HG03469 (cell line): ENCODE measurements at regions not wholly inside any gene's neighbourhood (a gene's known extent, or its start where the extent isn't known, plus 50 kb on each side); places are given as distances from the start of the nearest gene placed in this dataset.
"Not testable (repeated sequence)": the region's sequence is repeated elsewhere in the genome, so short reads cannot be mapped to it uniquely, and the experiment has no call there.

ENCODE experiments used
- ATAC-seq: cut with Tn5 transposase; IDR thresholded peaks from one replicate; pipeline ENCODE4 v1.9.1; 2021; ENCODE audit warnings: mild to moderate bottlenecking, moderate library complexity, moderate number of reproducible peaks; ENCODE audit not compliant: unreplicated experiment

GRCh38 chr12:60441577-60441976 is 845.7 kb downstream of the SLC16A7 start:
- ATAC-seq: no peak

DNA sequence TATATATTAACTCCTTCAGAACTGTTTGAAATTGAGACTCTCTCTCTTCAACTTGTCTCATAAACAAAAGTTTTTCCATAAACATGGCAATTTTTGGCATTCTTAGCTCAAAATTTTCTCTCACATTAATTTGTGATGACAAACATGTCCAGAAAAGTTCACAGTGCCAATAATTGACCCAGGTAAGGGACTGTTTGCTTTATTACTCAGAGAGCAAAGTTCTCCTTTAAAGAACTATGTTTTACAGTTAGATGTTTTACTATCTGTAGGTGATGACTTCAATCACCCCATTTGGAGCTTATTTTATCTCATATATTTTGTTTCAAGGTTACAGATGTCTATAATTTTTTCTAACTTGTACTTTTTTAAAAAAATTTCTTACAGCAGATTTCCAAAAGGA is 855.6 kb downstream of the SLC16A7 start:
- ATAC-seq: no peak

DNA sequence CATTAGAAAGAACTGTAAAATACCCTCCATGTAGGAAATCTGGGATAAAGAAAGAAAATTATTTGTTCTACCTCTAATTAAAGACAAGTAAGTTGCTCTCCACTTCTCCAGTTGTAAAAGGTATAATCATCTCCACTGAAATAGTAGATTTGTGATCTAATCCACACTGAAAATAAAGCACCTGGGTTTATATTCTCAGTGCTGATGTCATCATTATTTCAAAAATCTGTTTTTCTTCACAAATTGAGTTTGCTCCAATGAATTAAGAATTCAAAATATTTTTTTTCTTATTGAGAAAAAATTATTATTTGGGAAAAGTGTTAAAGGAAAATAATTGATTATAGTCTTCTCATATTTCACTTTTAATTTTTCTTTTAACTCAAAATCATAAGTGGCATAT is 869.2 kb downstream of the SLC16A7 start:
- no peak for ATAC-seq

DNA sequence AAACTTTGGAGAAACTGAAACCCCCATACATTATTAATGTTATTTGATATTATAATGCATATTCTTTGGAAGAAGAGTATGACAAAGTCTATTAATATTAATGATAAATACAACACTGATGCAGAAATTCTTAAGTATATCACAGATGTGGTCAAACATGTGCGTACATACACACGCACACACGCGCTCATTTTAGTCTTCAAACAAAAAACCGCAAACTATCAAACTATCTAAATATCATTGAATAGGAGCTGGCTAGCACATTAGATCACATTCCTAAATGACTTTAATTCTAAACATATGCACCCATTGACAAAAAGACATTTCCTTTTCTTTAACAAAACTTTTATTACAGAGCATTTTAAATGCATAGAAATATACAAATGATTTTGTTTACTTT is 872.7 kb downstream of the SLC16A7 start:
- ATAC-seq: no peak

GRCh38 chr12:60475825-60476224 is 880.0 kb downstream of the SLC16A7 start:
- no peak for ATAC-seq

GRCh38 chr12:60487284-60487683 is 891.5 kb downstream of the SLC16A7 start:
- no peak for ATAC-seq

DNA sequence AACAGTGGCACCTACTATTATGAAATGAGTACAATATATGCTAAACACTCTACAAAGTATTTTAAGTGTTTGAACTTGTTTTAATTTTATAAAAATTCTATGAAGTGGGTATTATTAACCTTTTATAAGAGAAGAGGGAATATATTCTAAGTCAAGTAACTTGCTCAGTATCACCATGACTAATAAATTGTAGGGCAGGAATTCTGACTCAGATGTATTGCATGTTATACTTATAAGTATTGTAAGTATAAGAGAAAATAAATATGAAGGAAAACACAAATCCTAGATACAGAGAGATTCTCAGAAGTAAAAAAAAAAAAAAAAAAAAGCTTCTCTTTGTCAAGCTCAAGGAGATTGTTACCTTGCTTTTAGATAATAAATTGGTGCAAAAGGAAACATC is 893.2 kb downstream of the SLC16A7 start:
- ATAC-seq: no peak

GRCh38 chr12:60494244-60494643 is 898.4 kb downstream of the SLC16A7 start:
- ATAC-seq: no peak

DNA sequence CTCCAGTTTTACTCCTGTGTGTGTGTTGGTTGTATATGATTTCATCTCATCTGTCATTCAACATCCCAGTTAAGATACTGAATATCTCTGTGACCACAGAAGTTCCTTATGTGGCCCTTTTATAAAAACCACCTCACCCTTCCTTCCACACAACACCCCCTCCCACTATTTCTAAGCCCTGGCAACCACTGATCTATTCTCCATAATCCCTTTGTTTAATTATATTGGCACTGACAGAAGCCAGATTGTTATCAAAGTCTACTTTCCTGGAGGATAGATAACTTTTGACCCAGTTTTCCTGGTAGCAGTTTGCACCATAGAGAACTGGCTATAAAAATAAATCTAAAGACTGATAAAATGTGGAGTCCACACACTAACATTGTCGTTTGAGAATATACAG is 902.8 kb downstream of the SLC16A7 start:
- no peak for ATAC-seq

DNA sequence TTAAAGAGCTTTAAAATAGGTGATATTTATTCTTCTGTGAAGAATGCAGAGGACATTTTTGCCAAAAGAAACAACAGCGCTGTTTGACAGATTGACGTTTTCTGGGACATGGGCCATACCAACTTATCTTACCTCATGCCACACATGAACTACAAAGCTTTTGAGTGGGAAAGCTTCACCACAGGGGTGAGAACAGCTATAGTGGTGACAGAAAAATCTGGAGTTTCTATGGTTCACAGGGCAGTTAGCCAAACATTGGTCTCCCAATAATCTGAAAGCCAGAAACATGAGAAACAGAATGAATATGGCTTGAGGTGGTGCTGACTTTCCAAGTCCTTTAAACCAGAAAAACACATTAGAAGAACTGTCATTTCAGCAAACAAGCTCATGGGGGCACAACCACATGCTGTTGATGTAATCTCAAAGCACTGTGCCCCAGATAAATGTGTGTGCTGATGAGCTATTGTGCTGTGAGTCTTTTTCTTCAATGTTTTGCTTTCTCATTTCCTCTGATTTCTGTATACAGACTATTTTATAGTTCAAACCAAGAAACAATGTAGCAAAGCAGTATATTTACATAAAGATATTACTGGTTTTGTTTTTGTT is 905.4 kb downstream of the SLC16A7 start:
- no peak for ATAC-seq

GRCh38 chr12:60522684-60523400 is 927.0 kb downstream of the SLC16A7 start:
- ATAC-seq: no peak

- no peak for ATAC-seq
Observed at GRCh38 chr12:60529261-60529660, 933.4 kb downstream of the SLC16A7 start.

DNA sequence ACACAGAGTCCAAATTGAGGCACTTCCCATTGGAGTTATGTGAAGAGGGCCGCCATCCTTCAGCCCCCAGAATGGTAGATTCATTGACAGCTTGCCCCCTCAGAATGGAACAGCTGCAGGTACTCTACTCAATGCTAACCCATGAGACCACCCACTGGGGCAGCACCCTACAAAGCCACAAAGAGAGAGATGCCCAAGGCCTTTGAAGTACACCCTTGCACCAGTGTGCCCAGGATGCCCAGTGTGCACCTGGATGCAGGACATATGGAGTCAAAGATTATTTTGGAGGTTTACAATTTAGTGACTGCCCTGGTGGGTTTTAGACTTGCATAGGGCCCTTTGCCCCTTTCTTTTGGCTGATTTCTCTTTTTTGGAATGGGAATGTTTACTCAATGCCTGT is 933.9 kb downstream of the SLC16A7 start:
- ATAC-seq: no peak

DNA sequence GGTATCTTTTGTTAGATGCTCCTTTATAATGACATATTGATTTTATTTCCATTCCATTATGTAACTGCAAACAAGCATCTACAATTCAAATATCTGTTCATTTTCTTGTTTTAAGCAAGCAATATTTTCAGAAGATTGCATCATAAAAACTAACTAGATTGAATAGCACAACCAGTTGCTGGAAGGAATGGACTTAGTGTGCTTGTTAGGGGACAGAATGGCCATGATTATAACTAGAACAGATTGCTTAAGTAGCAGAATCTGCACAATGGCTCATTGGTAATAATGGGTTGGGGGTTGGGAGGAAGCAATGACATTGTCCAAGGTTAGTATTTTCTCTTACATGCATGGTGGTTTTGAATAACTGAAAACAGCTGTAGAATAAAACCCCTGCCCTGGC is 939.5 kb downstream of the SLC16A7 start:
- ATAC-seq: no peak

GRCh38 chr12:60539592-60539991 is 943.8 kb downstream of the SLC16A7 start:
- ATAC-seq: no peak

DNA sequence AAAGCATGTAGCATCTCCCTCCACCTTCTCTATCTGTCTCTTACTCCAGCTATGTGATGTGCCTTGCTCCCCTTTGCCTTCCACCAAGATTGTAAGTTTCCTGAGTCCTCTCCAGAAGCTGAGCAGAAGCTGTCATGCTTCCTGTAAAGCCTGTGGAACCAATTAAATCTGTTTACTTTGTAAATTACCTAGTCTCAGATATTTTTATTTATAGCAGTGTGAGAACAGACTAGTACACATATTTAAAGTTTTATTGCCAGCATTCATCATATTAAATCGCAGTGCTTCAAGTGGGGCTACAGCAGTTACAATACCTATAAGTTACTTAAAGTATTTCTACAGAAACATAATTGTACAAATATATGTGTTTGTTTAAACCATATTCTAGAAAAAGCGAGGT is 973.1 kb downstream of the SLC16A7 start:
- no peak for ATAC-seq

- no peak for ATAC-seq
Observed at GRCh38 chr12:60577607-60578006, 981.8 kb downstream of the SLC16A7 start.

- ATAC-seq: not testable (repeated sequence)
Observed at GRCh38 chr12:60587664-60588063, 991.8 kb downstream of the SLC16A7 start.

GRCh38 chr12:60594035-60594711 is 998.3 kb downstream of the SLC16A7 start:
- ATAC-seq: no peak

GRCh38 chr12:60602601-60603000 is 1006.8 kb downstream of the SLC16A7 start:
- ATAC-seq: no peak

- not testable (repeated sequence) for ATAC-seq
Observed at GRCh38 chr12:60603475-60603874, 1007.6 kb downstream of the SLC16A7 start.

DNA sequence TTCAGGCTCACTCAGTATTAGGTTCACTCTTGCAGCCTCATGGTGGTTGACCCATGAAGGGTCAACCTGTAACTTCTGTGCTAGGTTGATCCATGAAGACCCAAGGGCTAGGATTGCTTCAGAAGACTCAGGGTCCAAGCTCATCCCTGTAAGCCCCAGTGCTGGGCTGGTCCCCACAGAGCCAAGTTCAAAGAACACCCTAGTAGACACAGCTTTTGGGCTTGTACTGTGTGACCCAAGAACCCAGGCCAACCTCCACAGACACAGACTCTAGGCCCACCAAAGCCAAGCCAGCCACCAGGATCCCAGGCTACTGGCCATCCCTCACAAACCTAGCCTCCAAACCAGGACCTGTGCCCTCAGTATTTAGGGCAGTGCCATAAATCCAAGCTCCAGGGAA is 1020.6 kb downstream of the SLC16A7 start:
- ATAC-seq: no peak
